ENCODE measurements at regions not wholly inside any gene's neighbourhood (a gene's known extent, or its start where the extent isn't known, plus 50 kb on each side); places are given as distances from the start of the nearest gene placed in this dataset.

DNA sequence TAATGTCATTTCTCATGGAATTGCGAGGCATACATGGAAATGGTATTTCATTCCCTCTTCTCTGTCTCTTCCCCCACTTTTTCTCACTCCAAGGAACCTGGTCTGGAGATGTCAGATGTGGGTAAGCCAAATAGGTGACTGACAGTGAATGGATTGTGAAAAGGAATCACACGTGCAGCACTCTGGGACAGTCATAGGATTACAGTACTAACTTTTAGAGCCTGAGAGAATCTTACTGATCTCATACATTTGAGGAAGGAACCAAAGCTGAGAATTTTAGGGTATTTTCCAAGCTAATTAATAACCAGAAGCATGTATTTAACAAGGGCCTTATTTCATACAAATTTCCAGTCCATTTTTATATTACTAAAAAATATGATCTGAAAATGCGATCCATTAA is 58.1 kb upstream of the ERBB4 start:
- TF ChIP-seq, protein P1, sequence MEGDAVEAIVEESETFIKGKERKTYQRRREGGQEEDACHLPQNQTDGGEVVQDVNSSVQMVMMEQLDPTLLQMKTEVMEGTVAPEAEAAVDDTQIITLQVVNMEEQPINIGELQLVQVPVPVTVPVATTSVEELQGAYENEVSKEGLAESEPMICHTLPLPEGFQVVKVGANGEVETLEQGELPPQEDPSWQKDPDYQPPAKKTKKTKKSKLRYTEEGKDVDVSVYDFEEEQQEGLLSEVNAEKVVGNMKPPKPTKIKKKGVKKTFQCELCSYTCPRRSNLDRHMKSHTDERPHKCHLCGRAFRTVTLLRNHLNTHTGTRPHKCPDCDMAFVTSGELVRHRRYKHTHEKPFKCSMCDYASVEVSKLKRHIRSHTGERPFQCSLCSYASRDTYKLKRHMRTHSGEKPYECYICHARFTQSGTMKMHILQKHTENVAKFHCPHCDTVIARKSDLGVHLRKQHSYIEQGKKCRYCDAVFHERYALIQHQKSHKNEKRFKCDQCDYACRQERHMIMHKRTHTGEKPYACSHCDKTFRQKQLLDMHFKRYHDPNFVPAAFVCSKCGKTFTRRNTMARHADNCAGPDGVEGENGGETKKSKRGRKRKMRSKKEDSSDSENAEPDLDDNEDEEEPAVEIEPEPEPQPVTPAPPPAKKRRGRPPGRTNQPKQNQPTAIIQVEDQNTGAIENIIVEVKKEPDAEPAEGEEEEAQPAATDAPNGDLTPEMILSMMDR (conservative IDR thresholded peaks at IDR 0.05; ENCODE audit: low read length): no peak
- no peak for TF ChIP-seq EZH2phosphoT487 (IDR thresholded peaks at IDR 0.05; ENCODE audit: borderline replicate concordance, low read depth, low read length)
